ENCODE measurements at regions not wholly inside any gene's neighbourhood (a gene's known extent, or its start where the extent isn't known, plus 50 kb on each side); places are given as distances from the start of the nearest gene placed in this dataset.
"Not testable (repeated sequence)": the region's sequence is repeated elsewhere in the genome, so short reads cannot be mapped to it uniquely, and the experiment has no call there.

GRCh38 chr13:37289212-37289935, 183.9 kb upstream of the CSNK1A1L start:
- H3K4me3 ChIP-seq = no peak overlapping the region
- H3K27me3 ChIP-seq (ENCODE audit: low read depth) = no peaks in the 10 kb centered on the region
- no peaks in the 10 kb centered on the region for H3K4me1 ChIP-seq
- in situ Hi-C loops (cut with MboI; ENCODE audit: low sequenced_read_pairs) = no loop called here
- no peak for DNase-seq (ENCODE audit: low spot score in 2 of 2)
- H3K36me3 ChIP-seq (replicated peaks) = no peaks in the 10 kb centered on the region
- H3K9me3 ChIP-seq = no peaks in the 10 kb centered on the region

- in situ Hi-C loops (cut with MboI; ENCODE audit: low sequenced_read_pairs) = no loop called here
- Histone ChIP-seq H3K36me3 (replicated peaks) (no peaks in the 10 kb centered on the region), H3K27me3 (ENCODE audit: low read depth) (no peaks in the 10 kb centered on the region), H3K4me3 (no peak overlapping the region), H3K4me1 (no peaks in the 10 kb centered on the region), H3K9me3 (no peaks in the 10 kb centered on the region)
- no peak for DNase-seq (ENCODE audit: low spot score in 2 of 2)
Measured at GRCh38 chr13:37288057-37288720, 182.7 kb upstream of the CSNK1A1L start.

GRCh38 chr13:37280231-37280630, 174.8 kb upstream of the CSNK1A1L start:
- H3K27me3 ChIP-seq (ENCODE audit: low read depth); H3K4me3 ChIP-seq; in situ Hi-C loops (cut with MboI; ENCODE audit: low sequenced_read_pairs); H3K36me3 ChIP-seq (replicated peaks); H3K4me1 ChIP-seq; DNase-seq (ENCODE audit: low spot score in 2 of 2); H3K9me3 ChIP-seq: not testable (repeated sequence)

GRCh38 chr13:37277435-37278144, 172.1 kb upstream of the CSNK1A1L start:
- no peaks in the 10 kb centered on the region for H3K36me3 ChIP-seq (replicated peaks)
- H3K4me1 ChIP-seq = no peaks in the 10 kb centered on the region
- in situ Hi-C loops (cut with MboI; ENCODE audit: low sequenced_read_pairs) = no loop called here
- H3K27me3 ChIP-seq (ENCODE audit: low read depth) = no peaks in the 10 kb centered on the region
- DNase-seq (ENCODE audit: low spot score in 2 of 2) = no peak
- H3K9me3 ChIP-seq = no peaks in the 10 kb centered on the region
- no peak overlapping the region for H3K4me3 ChIP-seq

GRCh38 chr13:37277007-37277406, 171.5 kb upstream of the CSNK1A1L start:
- H3K9me3 ChIP-seq = no peaks in the 10 kb centered on the region
- no peaks in the 10 kb centered on the region for H3K36me3 ChIP-seq (replicated peaks)
- DNase-seq (ENCODE audit: low spot score in 2 of 2) = no peak
- no peaks in the 10 kb centered on the region for H3K4me1 ChIP-seq
- in situ Hi-C loops (cut with MboI; ENCODE audit: low sequenced_read_pairs) = no loop called here
- no peaks in the 10 kb centered on the region for H3K27me3 ChIP-seq (ENCODE audit: low read depth)
- no peak overlapping the region for H3K4me3 ChIP-seq

GRCh38 chr13:37274569-37275497, 169.4 kb upstream of the CSNK1A1L start:
- Histone ChIP-seq H3K27me3 (ENCODE audit: low read depth) (no peaks in the 10 kb centered on the region), H3K4me1 (no peaks in the 10 kb centered on the region), H3K9me3 (no peaks in the 10 kb centered on the region), H3K4me3 (no peak overlapping the region), H3K36me3 (replicated peaks) (no peaks in the 10 kb centered on the region)
- in situ Hi-C loops (cut with MboI; ENCODE audit: low sequenced_read_pairs) = no loop called here
- no peak for DNase-seq (ENCODE audit: low spot score in 2 of 2)

GRCh38 chr13:37273836-37274235, 168.4 kb upstream of the CSNK1A1L start:
- in situ Hi-C loops (cut with MboI; ENCODE audit: low sequenced_read_pairs) = no loop called here
- H3K9me3 ChIP-seq = no peaks in the 10 kb centered on the region
- H3K4me3 ChIP-seq = no peak overlapping the region
- no peaks in the 10 kb centered on the region for H3K36me3 ChIP-seq (replicated peaks)
- no peak for DNase-seq (ENCODE audit: low spot score in 2 of 2)
- H3K4me1 ChIP-seq = no peaks in the 10 kb centered on the region
- no peaks in the 10 kb centered on the region for H3K27me3 ChIP-seq (ENCODE audit: low read depth)

GRCh38 chr13:37270226-37271001, 164.9 kb upstream of the CSNK1A1L start:
- no peak for DNase-seq (ENCODE audit: low spot score in 2 of 2)
- Histone ChIP-seq H3K9me3 (no peaks in the 10 kb centered on the region), H3K36me3 (replicated peaks) (no peaks in the 10 kb centered on the region), H3K4me3 (no peak overlapping the region), H3K27me3 (ENCODE audit: low read depth) (no peaks in the 10 kb centered on the region), H3K4me1 (no peaks in the 10 kb centered on the region)
- in situ Hi-C loops (cut with MboI; ENCODE audit: low sequenced_read_pairs) = no loop called here

- Histone ChIP-seq H3K27me3 (ENCODE audit: low read depth) (no peaks in the 10 kb centered on the region), H3K36me3 (replicated peaks) (no peaks in the 10 kb centered on the region), H3K4me3 (no peak overlapping the region), H3K9me3 (no peaks in the 10 kb centered on the region), H3K4me1 (no peaks in the 10 kb centered on the region)
- DNase-seq (ENCODE audit: low spot score in 2 of 2) = no peak
- in situ Hi-C loops (cut with MboI; ENCODE audit: low sequenced_read_pairs) = no loop called here
Measured at GRCh38 chr13:37263871-37264270, 158.4 kb upstream of the CSNK1A1L start.

- Histone ChIP-seq H3K4me1 (no peaks in the 10 kb centered on the region), H3K36me3 (replicated peaks) (no peaks in the 10 kb centered on the region), H3K27me3 (ENCODE audit: low read depth) (no peaks in the 10 kb centered on the region), H3K9me3 (no peaks in the 10 kb centered on the region), H3K4me3 (no peak overlapping the region)
- no peak for DNase-seq (ENCODE audit: low spot score in 2 of 2)
- in situ Hi-C loops (cut with MboI; ENCODE audit: low sequenced_read_pairs) = no loop called here
Measured at GRCh38 chr13:37257706-37258105, 152.2 kb upstream of the CSNK1A1L start.

GRCh38 chr13:37257051-37257450, 151.6 kb upstream of the CSNK1A1L start:
- H3K4me1 ChIP-seq = no peaks in the 10 kb centered on the region
- DNase-seq (ENCODE audit: low spot score in 2 of 2) = no peak
- no peaks in the 10 kb centered on the region for H3K27me3 ChIP-seq (ENCODE audit: low read depth)
- H3K36me3 ChIP-seq (replicated peaks) = no peaks in the 10 kb centered on the region
- no peaks in the 10 kb centered on the region for H3K9me3 ChIP-seq
- in situ Hi-C loops (cut with MboI; ENCODE audit: low sequenced_read_pairs) = no loop called here
- no peak overlapping the region for H3K4me3 ChIP-seq

GRCh38 chr13:37241786-37242185, 136.3 kb upstream of the CSNK1A1L start:
- H3K27me3 ChIP-seq (ENCODE audit: low read depth) = no peaks in the 10 kb centered on the region

GRCh38 chr13:37230346-37230745, 124.9 kb upstream of the CSNK1A1L start:
- in situ Hi-C loops (cut with MboI; ENCODE audit: low sequenced_read_pairs) = no loop called here
- H3K27me3 ChIP-seq (ENCODE audit: low read depth) = no peaks in the 10 kb centered on the region
- no peak overlapping the region for H3K4me3 ChIP-seq
- no peaks in the 10 kb centered on the region for H3K36me3 ChIP-seq (replicated peaks)
- no peaks in the 10 kb centered on the region for H3K9me3 ChIP-seq
- H3K4me1 ChIP-seq = no peaks in the 10 kb centered on the region
- no peak for DNase-seq (ENCODE audit: low spot score in 2 of 2)

More at GRCh38 chr13:37241786-37242185, 136.3 kb upstream of the CSNK1A1L start:
- H3K4me3 ChIP-seq = no peak overlapping the region
- no peaks in the 10 kb centered on the region for H3K4me1 ChIP-seq
- no peaks in the 10 kb centered on the region for H3K9me3 ChIP-seq
- no peak for DNase-seq (ENCODE audit: low spot score in 2 of 2)
- no peaks in the 10 kb centered on the region for H3K36me3 ChIP-seq (replicated peaks)
- in situ Hi-C loops (cut with MboI; ENCODE audit: low sequenced_read_pairs) = no loop called here
